ENCODE measurements at regions not wholly inside any gene's neighbourhood (a gene's known extent, or its start where the extent isn't known, plus 50 kb on each side); places are given as distances from the start of the nearest gene placed in this dataset.
"Not testable (repeated sequence)": the region's sequence is repeated elsewhere in the genome, so short reads cannot be mapped to it uniquely, and the experiment has no call there.

GRCh38 chr18:8882632-8883408 is 177.5 kb downstream of the MTCL1 start:
- in situ Hi-C loops (cut with MboI; ENCODE audit: low pct_unique_long_range_greater_than_20kb, low sequenced_read_pairs), result no loop called here
- peak; percentile 9 for DNase-seq

- in situ Hi-C loops (cut with MboI; ENCODE audit: low pct_unique_long_range_greater_than_20kb, low sequenced_read_pairs), result no loop called here
- no peak for DNase-seq
Measured at GRCh38 chr18:8883409-8883668, 178.0 kb downstream of the MTCL1 start.

- DNase-seq; in situ Hi-C loops (cut with MboI; ENCODE audit: low pct_unique_long_range_greater_than_20kb, low sequenced_read_pairs): not testable (repeated sequence)
Measured at GRCh38 chr18:8887877-8888276, 182.5 kb downstream of the MTCL1 start.

GRCh38 chr18:8889489-8889888 is 184.1 kb downstream of the MTCL1 start:
- in situ Hi-C loops (cut with MboI; ENCODE audit: low pct_unique_long_range_greater_than_20kb, low sequenced_read_pairs), result no loop called here
- no peak for DNase-seq

GRCh38 chr18:8890503-8890902 is 185.1 kb downstream of the MTCL1 start:
- DNase-seq, result not testable (repeated sequence)
- in situ Hi-C loops (cut with MboI; ENCODE audit: low pct_unique_long_range_greater_than_20kb, low sequenced_read_pairs), result loop anchor here (10.0 kb wide), 1 partner anchor 46 kb away; no protein-coding TSS in a partner anchor

GRCh38 chr18:8890957-8891464 is 185.7 kb downstream of the MTCL1 start:
- no peak for DNase-seq
- in situ Hi-C loops (cut with MboI; ENCODE audit: low pct_unique_long_range_greater_than_20kb, low sequenced_read_pairs), result loop anchor here (10.0 kb wide), 1 partner anchor 46 kb away; no protein-coding TSS in a partner anchor

GRCh38 chr18:8893221-8893620 is 187.9 kb downstream of the MTCL1 start:
- in situ Hi-C loops (cut with MboI; ENCODE audit: low pct_unique_long_range_greater_than_20kb, low sequenced_read_pairs), result loop anchor here (10.0 kb wide), 1 partner anchor 48 kb away; no protein-coding TSS in a partner anchor
- no peak for DNase-seq

- DNase-seq, result no peak
- in situ Hi-C loops (cut with MboI; ENCODE audit: low pct_unique_long_range_greater_than_20kb, low sequenced_read_pairs), result loop anchor here (10.0 kb wide), 1 partner anchor 49 kb away; no protein-coding TSS in a partner anchor
Measured at GRCh38 chr18:8893628-8894231, 188.4 kb downstream of the MTCL1 start.

GRCh38 chr18:8894823-8895222 is 189.5 kb downstream of the MTCL1 start:
- in situ Hi-C loops (cut with MboI; ENCODE audit: low pct_unique_long_range_greater_than_20kb, low sequenced_read_pairs), result loop anchor here (10.0 kb wide), 1 partner anchor 50 kb away; no protein-coding TSS in a partner anchor

GRCh38 chr18:8895341-8895740 is 190.0 kb downstream of the MTCL1 start:
- DNase-seq, result no peak
- in situ Hi-C loops (cut with MboI; ENCODE audit: low pct_unique_long_range_greater_than_20kb, low sequenced_read_pairs), result loop anchor here (10.0 kb wide), 1 partner anchor 51 kb away; no protein-coding TSS in a partner anchor

More at GRCh38 chr18:8894823-8895222, 189.5 kb downstream of the MTCL1 start:
- DNase-seq, result no peak

GRCh38 chr18:8895987-8896619 is 190.7 kb downstream of the MTCL1 start:
- in situ Hi-C loops (cut with MboI; ENCODE audit: low pct_unique_long_range_greater_than_20kb, low sequenced_read_pairs), result loop anchor here (10.0 kb wide), 1 partner anchor 51 kb away; no protein-coding TSS in a partner anchor
- DNase-seq, result no peak

GRCh38 chr18:8899000-8899399 is 193.6 kb downstream of the MTCL1 start:
- DNase-seq, result no peak
- in situ Hi-C loops (cut with MboI; ENCODE audit: low pct_unique_long_range_greater_than_20kb, low sequenced_read_pairs), result loop anchor here (10.0 kb wide), 1 partner anchor 54 kb away; no protein-coding TSS in a partner anchor

- DNase-seq, result no peak
- in situ Hi-C loops (cut with MboI; ENCODE audit: low pct_unique_long_range_greater_than_20kb, low sequenced_read_pairs), result no loop called here
Measured at GRCh38 chr18:8900552-8900951, 195.2 kb downstream of the MTCL1 start.

- in situ Hi-C loops (cut with MboI; ENCODE audit: low pct_unique_long_range_greater_than_20kb, low sequenced_read_pairs), result no loop called here
- no peak for DNase-seq
Measured at GRCh38 chr18:8901019-8901418, 195.7 kb downstream of the MTCL1 start.

GRCh38 chr18:8904316-8904715 is 198.2 kb upstream of the NDUFV2 start:
- in situ Hi-C loops (cut with MboI; ENCODE audit: low pct_unique_long_range_greater_than_20kb, low sequenced_read_pairs), result no loop called here
- DNase-seq, result no peak

GRCh38 chr18:8908792-8909510 is 193.5 kb upstream of the NDUFV2 start:
- in situ Hi-C loops (cut with MboI; ENCODE audit: low pct_unique_long_range_greater_than_20kb, low sequenced_read_pairs), result no loop called here
- DNase-seq, result no peak

GRCh38 chr18:8910186-8910822 is 192.2 kb upstream of the NDUFV2 start:
- no peak for DNase-seq
- in situ Hi-C loops (cut with MboI; ENCODE audit: low pct_unique_long_range_greater_than_20kb, low sequenced_read_pairs), result no loop called here

- DNase-seq, result no peak
- in situ Hi-C loops (cut with MboI; ENCODE audit: low pct_unique_long_range_greater_than_20kb, low sequenced_read_pairs), result no loop called here
Measured at GRCh38 chr18:8910843-8911242, 191.7 kb upstream of the NDUFV2 start.
